NCI-H2081 (cell line): ENCODE measurements at regions not wholly inside any gene's neighbourhood (a gene's known extent, or its start where the extent isn't known, plus 50 kb on each side); places are given as distances from the start of the nearest gene placed in this dataset.

Source experiments
- DNase-seq, 2 experiments: peaks; one replicate each; lab custom pipeline; 2025; lab: John Stamatoyannopoulos, UW

- DNase-seq: no peak
These were observed 210.0 kb upstream of the LYZL1 start for GRCh38 chr10:29078919-29079318.

- DNase-seq: no peak
These were observed 207.6 kb upstream of the LYZL1 start for GRCh38 chr10:29081231-29081630.

- peak in 1 of 2 experiments; percentile 13 for DNase-seq
These were observed 206.8 kb upstream of the LYZL1 start for GRCh38 chr10:29081951-29082685.

GRCh38 chr10:29083096-29083495 lies 205.8 kb upstream of the LYZL1 start:
- DNase-seq: no peak

GRCh38 chr10:29084681-29085307 lies 204.1 kb upstream of the LYZL1 start:
- no peak for DNase-seq

GRCh38 chr10:29089091-29089490 lies 199.8 kb upstream of the LYZL1 start:
- DNase-seq: no peak

- no peak for DNase-seq
These were observed 192.5 kb upstream of the LYZL1 start for GRCh38 chr10:29096303-29096824.

- no peak for DNase-seq
These were observed 190.4 kb upstream of the LYZL1 start for GRCh38 chr10:29098423-29098822.

GRCh38 chr10:29099001-29099400 lies 189.9 kb upstream of the LYZL1 start:
- DNase-seq: no peak

- DNase-seq: no peak
These were observed 189.5 kb upstream of the LYZL1 start for GRCh38 chr10:29099415-29099814.

GRCh38 chr10:29100505-29100904 lies 188.4 kb upstream of the LYZL1 start:
- DNase-seq: no peak

- DNase-seq: no peak
These were observed 186.6 kb upstream of the LYZL1 start for GRCh38 chr10:29102233-29102632.

- DNase-seq: no peak
These were observed 186.2 kb upstream of the LYZL1 start for GRCh38 chr10:29102636-29103035.

- DNase-seq: no peak
These were observed 184.0 kb upstream of the LYZL1 start for GRCh38 chr10:29104661-29105399.

- no peak for DNase-seq
These were observed 183.2 kb upstream of the LYZL1 start for GRCh38 chr10:29105516-29106215.

GRCh38 chr10:29106287-29106686 lies 182.6 kb upstream of the LYZL1 start:
- DNase-seq: no peak

GRCh38 chr10:29107866-29108498 lies 180.9 kb upstream of the LYZL1 start:
- DNase-seq: no peak

- no peak for DNase-seq
These were observed 178.9 kb upstream of the LYZL1 start for GRCh38 chr10:29109707-29110571.

GRCh38 chr10:29112827-29113615 lies 175.8 kb upstream of the LYZL1 start:
- DNase-seq: no peak

- DNase-seq: no peak
These were observed 175.3 kb upstream of the LYZL1 start for GRCh38 chr10:29113616-29113945.
